Transverse colon (tissue), 4 donors: ENCODE measurements at regions not wholly inside any gene's neighbourhood (a gene's known extent, or its start where the extent isn't known, plus 50 kb on each side); places are given as distances from the start of the nearest gene placed in this dataset.
A peak's percentile ranks its signal among the peaks of the same experiment; 100 is the strongest.

ENCODE experiments used
- DNase-seq: peaks from one replicate; pipeline ENCODE4 v3.0.0-alpha.2; 2019
- H3K27ac ChIP-seq, 4 donors: fragments of 200-600 bp; sonication (generic); 2 replicates each; pipeline ENCODE4 v1.5.1; 2016 to 2018; ENCODE audit warnings: inconsistent platforms in 4 of 4
- H3K27me3 ChIP-seq: fragments of 200-600 bp; sonication (generic); 2 replicates; pipeline ENCODE4 v1.5.1; 2017; ENCODE audit warnings: inconsistent platforms
- H3K36me3 ChIP-seq, 4 donors: fragments of 200-600 bp; sonication (generic); 2 replicates each; pipeline ENCODE4 v1.5.1; 2017 to 2019; ENCODE audit warnings: inconsistent platforms in 4 of 4
- H3K4me1 ChIP-seq, 4 donors: fragments of 200-600 bp; sonication (generic); 2 replicates each; pipeline ENCODE4 v1.5.1; 2017 to 2020; ENCODE audit warnings: inconsistent platforms in 4 of 4
- H3K4me3 ChIP-seq, 4 donors: fragments of 200-600 bp; sonication (generic); 1 replicate in 1 of 4; 2 replicates in 3 of 4; pipeline versions ENCODE4 v1.5.1 to v1.6.1; 2017 to 2019; ENCODE audit warnings: inconsistent platforms in 4 of 4
- H3K9me3 ChIP-seq, 2 donors: fragments of 200-600 bp; sonication (generic); 2 replicates each; pipeline ENCODE4 v1.5.1; 2017 to 2019; ENCODE audit warnings: inconsistent platforms in 2 of 2
- EP300 ChIP-seq: sonication (generic); formaldehyde crosslinking; IDR thresholded peaks from one replicate; pipeline ENCODE4 v1.6.1; 2017; ENCODE audit warnings: antibody characterized with exemption, low read depth
- POLR2A ChIP-seq: fragments of 450-650 bp; IDR thresholded peaks from one replicate; pipeline ENCODE4 v1.6.1; 2016; ENCODE audit warnings: antibody characterized with exemption, mild to moderate bottlenecking, moderate library complexity
- POLR2AphosphoS5 ChIP-seq, 3 donors: sonication (generic); formaldehyde crosslinking; IDR thresholded peaks; one replicate each; pipeline ENCODE4 v1.6.1; 2016; ENCODE audit warnings: antibody characterized with exemption in 3 of 3
- WGBS, 2 donors: methylation state at CpG; one replicate each; pipeline ENCODE4 v1.1.5; 2018; ENCODE audit warnings: low coverage in 1 of 2; 5-methylcytosine and 5-hydroxymethylcytosine counted together
- in situ Hi-C, 4 donors: fragments of 200-750 bp; cut with MboI; loops; one replicate each; pipeline versions ENCODE4 v1.15.0 to v1.15.1; 2017; ENCODE audit warnings: low sequenced_read_pairs in 3 of 4, low pct_ligation_motif_present in 1 of 4, low pct_unique_long_range_greater_than_20kb in 1 of 4
- intact Hi-C: fragments of 100-400 bp; cut with DNase I; formaldehyde crosslinking; loops from one replicate; pipeline ENCODE4 v1.15.1; 2023; ENCODE audit warnings: low total_unique reads
- TF ChIP-seq, protein P1 (sequence below), 5 experiments: fragments of 200-600 bp in 3 of 5; fragments of 450-650 bp in 2 of 5; sonication (generic) in 3 of 5; IDR thresholded peaks; 1 replicate in 2 of 5; 2 replicates in 3 of 5; pipeline ENCODE4 v1.5.1; 2016 to 2017; ENCODE audit warnings: antibody characterized with exemption in 5 of 5, inconsistent platforms in 3 of 5, mild to moderate bottlenecking in 2 of 5, moderate library complexity in 1 of 5

GRCh38 chr13:95375706-95376105 lies 74.5 kb upstream of the ABCC4 start:
- H3K4me3 ChIP-seq, result no peak overlapping the region
- no peak for DNase-seq
- H3K27ac ChIP-seq, result no peak overlapping the region
- H3K27me3 ChIP-seq, result no peaks in the 10 kb centered on the region
- in situ Hi-C loops (no loop called here), intact Hi-C loops (no loop called here)
- WGBS, 2 donors, result 0% methylated on average over 1 of the region's 1 CpG
- H3K4me1 ChIP-seq, result peaks cover 0 to 6% (median 5%) of the 10 kb centered on the region in 4 donors
- TF ChIP-seq EP300 (no peak), POLR2AphosphoS5 (IDR thresholded peaks at IDR 0.05) (no peak), POLR2A (no peak)
- TF ChIP-seq, protein P1, sequence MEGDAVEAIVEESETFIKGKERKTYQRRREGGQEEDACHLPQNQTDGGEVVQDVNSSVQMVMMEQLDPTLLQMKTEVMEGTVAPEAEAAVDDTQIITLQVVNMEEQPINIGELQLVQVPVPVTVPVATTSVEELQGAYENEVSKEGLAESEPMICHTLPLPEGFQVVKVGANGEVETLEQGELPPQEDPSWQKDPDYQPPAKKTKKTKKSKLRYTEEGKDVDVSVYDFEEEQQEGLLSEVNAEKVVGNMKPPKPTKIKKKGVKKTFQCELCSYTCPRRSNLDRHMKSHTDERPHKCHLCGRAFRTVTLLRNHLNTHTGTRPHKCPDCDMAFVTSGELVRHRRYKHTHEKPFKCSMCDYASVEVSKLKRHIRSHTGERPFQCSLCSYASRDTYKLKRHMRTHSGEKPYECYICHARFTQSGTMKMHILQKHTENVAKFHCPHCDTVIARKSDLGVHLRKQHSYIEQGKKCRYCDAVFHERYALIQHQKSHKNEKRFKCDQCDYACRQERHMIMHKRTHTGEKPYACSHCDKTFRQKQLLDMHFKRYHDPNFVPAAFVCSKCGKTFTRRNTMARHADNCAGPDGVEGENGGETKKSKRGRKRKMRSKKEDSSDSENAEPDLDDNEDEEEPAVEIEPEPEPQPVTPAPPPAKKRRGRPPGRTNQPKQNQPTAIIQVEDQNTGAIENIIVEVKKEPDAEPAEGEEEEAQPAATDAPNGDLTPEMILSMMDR (IDR thresholded peaks at IDR 0.05), result no peak
- H3K36me3 ChIP-seq, result no peaks in the 10 kb centered on the region
- H3K9me3 ChIP-seq, result no peaks in the 10 kb centered on the region

GRCh38 chr13:95378603-95379002 lies 77.4 kb upstream of the ABCC4 start:
- Histone ChIP-seq H3K36me3 (no peaks in the 10 kb centered on the region), H3K4me3 (no peak overlapping the region), H3K9me3 (no peaks in the 10 kb centered on the region), H3K27ac (no peak overlapping the region), H3K27me3 (no peaks in the 10 kb centered on the region), H3K4me1 (peaks cover 0 to 14% (median 8%) of the 10 kb centered on the region in 4 donors)
- 93 to 100% methylated on average over 1 of the region's 1 CpG for WGBS, 2 donors
- in situ Hi-C loops (no loop called here), intact Hi-C loops (no loop called here)
- DNase-seq, result no peak
- TF ChIP-seq POLR2AphosphoS5 (IDR thresholded peaks at IDR 0.05), result no peak
- no peak for TF ChIP-seq POLR2A
- TF ChIP-seq, protein P1 (IDR thresholded peaks at IDR 0.05), result no peak

DNA sequence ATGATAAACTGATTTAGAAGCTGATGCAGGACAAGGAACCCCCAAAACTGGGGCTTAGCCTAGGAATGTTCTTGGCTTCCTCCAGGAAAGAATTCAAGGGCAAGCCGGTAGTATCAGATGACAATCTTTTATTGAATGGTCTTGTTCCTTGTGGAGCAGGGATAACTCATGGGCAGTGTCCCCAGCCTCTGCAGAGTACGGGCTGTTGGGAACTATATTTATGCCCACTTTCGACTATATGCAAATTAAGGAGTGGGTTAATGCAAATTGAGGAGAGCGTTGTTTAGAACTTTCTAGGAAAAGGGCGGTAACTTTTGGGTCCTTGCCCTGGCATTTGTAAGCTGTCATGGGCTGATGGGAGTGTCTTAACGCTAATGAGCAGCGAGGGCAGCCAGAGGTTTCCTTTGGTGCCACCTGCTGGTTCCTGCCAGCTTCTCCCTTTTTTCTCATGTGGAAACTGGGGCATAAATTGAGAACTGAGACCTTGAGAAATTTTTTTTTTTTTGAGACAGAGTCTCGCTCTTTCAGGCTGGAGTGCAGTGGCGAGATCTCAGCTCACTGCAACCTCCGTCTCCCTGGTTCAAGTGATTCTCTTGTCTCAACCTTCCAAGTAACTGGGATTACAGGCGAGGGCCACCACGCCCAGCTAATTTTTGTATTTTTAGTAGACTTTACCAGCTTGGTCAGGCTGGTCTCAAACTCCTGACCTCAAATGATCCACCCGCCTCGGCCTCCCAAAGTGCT lies 79.4 kb upstream of the ABCC4 start:
- Histone ChIP-seq H3K36me3 (no peaks in the 10 kb centered on the region), H3K27ac (peak overlapping the region in 2 of 4 donors; percentile 1 to 44), H3K9me3 (no peaks in the 10 kb centered on the region), H3K27me3 (no peaks in the 10 kb centered on the region), H3K4me1 (peaks cover 0 to 14% (median 8%) of the 10 kb centered on the region in 4 donors), H3K4me3 (no peak overlapping the region)
- peak; percentile 81 for DNase-seq
- intact Hi-C loops, result loop anchor here (5.0 to 10.0 kb wide), 2 partner anchors 86 to 188 kb away; no protein-coding TSS in a partner anchor
- TF ChIP-seq POLR2A (no peak), EP300 (no peak), POLR2AphosphoS5 (IDR thresholded peaks at IDR 0.05) (peak in 1 of 3 donors; percentile 4)
- TF ChIP-seq, protein P1 (IDR thresholded peaks at IDR 0.05), result peak; percentile 74 to 85 (median 79)
- in situ Hi-C loops, result loop anchor here in 1 of 4 donors (10.0 kb wide), 1 partner anchor 186 kb away; no protein-coding TSS in a partner anchor
- 12 to 13% methylated on average over 5 to 14 of the region's 14 CpGs for WGBS, 2 donors

- intact Hi-C loops, result loop anchor here (5.0 to 10.0 kb wide), 2 partner anchors 86 to 189 kb away; no protein-coding TSS in a partner anchor
- DNase-seq, result no peak
- peaks cover 0 to 14% (median 8%) of the 10 kb centered on the region in 4 donors for H3K4me1 ChIP-seq
Measured at GRCh38 chr13:95381212-95381527, 79.9 kb upstream of the ABCC4 start.

More at GRCh38 chr13:95381212-95381527, 79.9 kb upstream of the ABCC4 start:
- Histone ChIP-seq H3K36me3 (no peaks in the 10 kb centered on the region), H3K9me3 (no peaks in the 10 kb centered on the region), H3K4me3 (no peak overlapping the region), H3K27me3 (no peaks in the 10 kb centered on the region), H3K27ac (peak overlapping the region in 2 of 4 donors; percentile 21 to 44)
- in situ Hi-C loops, result loop anchor here in 1 of 4 donors (10.0 kb wide), 1 partner anchor 186 kb away; no protein-coding TSS in a partner anchor
- TF ChIP-seq POLR2AphosphoS5 (IDR thresholded peaks at IDR 0.05) (no peak), POLR2A (no peak), EP300 (no peak)
- TF ChIP-seq, protein P1 (IDR thresholded peaks at IDR 0.05), result no peak
- WGBS, 2 donors, result 24 to 60% methylated on average over 2 to 5 of the region's 5 CpGs
